IMR-90 (cell line): ENCODE measurements at regions not wholly inside any gene's neighbourhood (a gene's known extent, or its start where the extent isn't known, plus 50 kb on each side); places are given as distances from the start of the nearest gene placed in this dataset.

Experiments
- ATAC-seq: fragments of 200-7000 bp; cut with Tn5 transposase; 2 replicates; pipeline ENCODE4 v1.9.1; 2020; ENCODE audit warnings: low read depth, mild to moderate bottlenecking, moderate library complexity
- BruUV-seq: library from RNA; stranded (reverse); fragments of 400-500 nt; replicated peaks from 2 replicates; lab custom pipeline; 2021; lab: Mats Ljungman, UMichigan
- CTCF ChIA-PET: fragments of 300-600 bp; formaldehyde crosslinking; extraction: SDS; loops from one replicate; lab custom pipeline; 2021; ENCODE audit warnings: antibody characterized with exemption; lab: Yijun Ruan, JAX
- POLR2A ChIA-PET: fragments of 300-600 bp; sonication (Branson Sonifier 250); formaldehyde crosslinking; loops from one replicate; lab custom pipeline; 2022; ENCODE audit warnings: antibody characterized with exemption; ENCODE audit not compliant: unreplicated experiment; lab: Charles Lee
- DNase-seq: peaks from one replicate; pipeline ENCODE4 v3.0.0; 2013
- H2AFZ ChIP-seq: replicated peaks from 2 replicates; pipeline ENCODE3; 2013; ENCODE audit warnings: low read length, mild to moderate bottlenecking; ENCODE audit not compliant: poor library complexity
- H2AK5ac ChIP-seq: 2 replicates; pipeline ENCODE4 v1.6.1; 2013; ENCODE audit warnings: low read depth, low read length, inconsistent platforms
- H2AK9ac ChIP-seq: replicated peaks from 2 replicates; pipeline ENCODE3; 2013; ENCODE audit warnings: mild to moderate bottlenecking, low read depth, low read length, moderate library complexity; ENCODE audit not compliant: poor library complexity
- H2BK120ac ChIP-seq: 2 replicates; pipeline ENCODE4 v1.6.1; 2013; ENCODE audit warnings: low read depth, low read length, inconsistent platforms
- H2BK15ac ChIP-seq: 3 replicates; pipeline ENCODE4 v1.6.1; 2013; ENCODE audit warnings: low read depth, low read length, inconsistent platforms
- H2BK20ac ChIP-seq: 2 replicates; pipeline ENCODE4 v1.6.1; 2013; ENCODE audit warnings: low read depth, mild to moderate bottlenecking, inconsistent platforms, low read length, moderate library complexity
- H2BK5ac ChIP-seq: 2 replicates; pipeline ENCODE4 v1.6.1; 2013; ENCODE audit warnings: mild to moderate bottlenecking, low read depth, low read length, inconsistent platforms; ENCODE audit not compliant: poor library complexity, severe bottlenecking
- H3K14ac ChIP-seq: replicated peaks from 2 replicates; pipeline ENCODE4 v1.6.1; 2013; ENCODE audit warnings: low read depth, low read length, inconsistent platforms
- H3K18ac ChIP-seq: 2 replicates; pipeline ENCODE4 v1.6.1; 2013; ENCODE audit warnings: low read depth, low read length, control low read depth
- H3K23ac ChIP-seq: 2 replicates; pipeline ENCODE4 v1.6.1; 2013; ENCODE audit warnings: low read depth, low read length, inconsistent platforms
- H3K27ac ChIP-seq: 2 replicates; pipeline ENCODE4 v1.5.1; 2013; ENCODE audit warnings: mild to moderate bottlenecking, control low read depth, low read length; ENCODE audit not compliant: insufficient read depth
- H3K27me3 ChIP-seq: 2 replicates; pipeline ENCODE4 v1.6.1; 2013; ENCODE audit warnings: low read length; ENCODE audit not compliant: control insufficient read depth, insufficient read depth
- H3K36me3 ChIP-seq: 2 replicates; pipeline ENCODE4 v1.6.1; 2013; ENCODE audit warnings: low read length, mixed read lengths; ENCODE audit not compliant: control insufficient read depth, insufficient read depth
- H3K4ac ChIP-seq: 2 replicates; pipeline ENCODE4 v1.6.1; 2013; ENCODE audit warnings: low read depth, low read length, inconsistent platforms
- H3K4me1 ChIP-seq: 2 replicates; pipeline ENCODE4 v1.6.1; 2013; ENCODE audit warnings: low read length, mixed read lengths; ENCODE audit not compliant: control insufficient read depth, insufficient read depth
- H3K4me2 ChIP-seq: 2 replicates; pipeline ENCODE4 v1.6.1; 2013; ENCODE audit warnings: low read depth, mild to moderate bottlenecking, control low read depth, low read length, moderate library complexity
- H3K4me3 ChIP-seq: 2 replicates; pipeline ENCODE4 v1.5.1; 2013; ENCODE audit warnings: low read depth, mild to moderate bottlenecking, control low read depth, low read length, moderate library complexity; ENCODE audit not compliant: insufficient read depth
- H3K56ac ChIP-seq: 2 replicates; pipeline ENCODE4 v1.6.1; 2013; ENCODE audit warnings: low read length, inconsistent platforms; ENCODE audit not compliant: insufficient read depth; ENCODE audit errors: extremely low read depth
- H3K79me1 ChIP-seq, 2 experiments: 2 replicates each; pipeline ENCODE4 v1.6.1; 2013; ENCODE audit warnings: low read length in 2 of 2, inconsistent platforms in 1 of 2, low read depth in 1 of 2
- H3K9ac ChIP-seq: 2 replicates; pipeline ENCODE4 v1.6.1; 2013; ENCODE audit warnings: low read depth, low read length, control low read depth
- H3K9me1 ChIP-seq: 2 replicates; pipeline ENCODE4 v1.6.1; 2013; ENCODE audit warnings: low read length, inconsistent platforms; ENCODE audit not compliant: insufficient read depth
- H3K9me3 ChIP-seq: 2 replicates; pipeline ENCODE4 v1.6.1; 2013; ENCODE audit warnings: low read length; ENCODE audit not compliant: control insufficient read depth, insufficient read depth
- H4K20me1 ChIP-seq: 2 replicates; pipeline ENCODE4 v1.6.1; 2013; ENCODE audit warnings: low read length, inconsistent platforms; ENCODE audit not compliant: insufficient read depth
- H4K5ac ChIP-seq: 2 replicates; pipeline ENCODE4 v1.6.1; 2013; ENCODE audit warnings: mild to moderate bottlenecking, low read depth, low read length, control low read depth
- H4K8ac ChIP-seq, 2 experiments: 2 replicates each; pipeline ENCODE4 v1.6.1; 2013; ENCODE audit warnings: low read depth in 2 of 2, low read length in 2 of 2, control low read depth in 1 of 2, inconsistent platforms in 1 of 2
- H4K91ac ChIP-seq: 2 replicates; pipeline ENCODE4 v1.6.1; 2013; ENCODE audit warnings: low read depth, low read length, inconsistent platforms; ENCODE audit not compliant: insufficient read depth
- BHLHE40 ChIP-seq: fragments of 150-350 bp; IDR thresholded peaks from 2 replicates; pipeline ENCODE4 v1.6.1; 2016; ENCODE audit warnings: mild to moderate bottlenecking, low read depth, low read length
- CEBPB ChIP-seq: IDR thresholded peaks from 2 replicates; pipeline ENCODE4 v1.6.1; 2012; ENCODE audit warnings: low read depth, low read length, improper control_type of control experiment
- CHD1 ChIP-seq: IDR thresholded peaks from 2 replicates; pipeline ENCODE4 v1.6.1; 2012; ENCODE audit warnings: low read depth, low read length, improper control_type of control experiment
- CTCF ChIP-seq: conservative IDR thresholded peaks from 2 replicates; pipeline ENCODE4 v1.5.1; 2012; ENCODE audit warnings: mild to moderate bottlenecking, low read depth, low read length, improper control_type of control experiment
- ELK1 ChIP-seq: fragments of 150-350 bp; IDR thresholded peaks from 2 replicates; pipeline ENCODE4 v1.6.1; 2016; ENCODE audit warnings: low read depth, mild to moderate bottlenecking, low read length, moderate library complexity, borderline replicate concordance
- FOS ChIP-seq: fragments of 150-350 bp; IDR thresholded peaks from 2 replicates; pipeline ENCODE4 v1.6.1; 2016; ENCODE audit warnings: low read depth, low read length
- MAFK ChIP-seq: IDR thresholded peaks from 2 replicates; pipeline ENCODE4 v1.6.1; 2012; ENCODE audit warnings: low read depth, low read length, improper control_type of control experiment
- MAZ ChIP-seq: IDR thresholded peaks from 2 replicates; pipeline ENCODE4 v1.6.1; 2012; ENCODE audit warnings: low read depth, mild to moderate bottlenecking, low read length, improper control_type of control experiment, moderate library complexity, borderline replicate concordance
- MXI1 ChIP-seq: IDR thresholded peaks from 2 replicates; pipeline ENCODE4 v1.6.1; 2012; ENCODE audit warnings: low read depth, mild to moderate bottlenecking, low read length, moderate library complexity, borderline replicate concordance
- NFE2L2 ChIP-seq: fragments of 150-350 bp; IDR thresholded peaks from 2 replicates; pipeline ENCODE4 v1.6.1; 2016; ENCODE audit warnings: low read depth, mild to moderate bottlenecking, low read length
- POLR2A ChIP-seq: IDR thresholded peaks from 2 replicates; pipeline ENCODE4 v1.6.1; 2012; ENCODE audit warnings: mild to moderate bottlenecking, low read depth, low read length
- RAD21 ChIP-seq: IDR thresholded peaks from 2 replicates; pipeline ENCODE4 v1.6.1; 2012; ENCODE audit warnings: low read length, improper control_type of control experiment
- RCOR1 ChIP-seq: IDR thresholded peaks from 2 replicates; pipeline ENCODE4 v1.6.1; 2012; ENCODE audit warnings: mild to moderate bottlenecking, low read length, improper control_type of control experiment; ENCODE audit not compliant: insufficient replicate concordance
- RFX5 ChIP-seq: IDR thresholded peaks from 2 replicates; pipeline ENCODE4 v1.8.0; 2012; ENCODE audit warnings: low read depth, mild to moderate bottlenecking, low read length, moderate library complexity
- SMC3 ChIP-seq: fragments of 150-350 bp; IDR thresholded peaks from 2 replicates; pipeline ENCODE4 v1.6.1; 2016; ENCODE audit warnings: low read depth, mild to moderate bottlenecking, antibody characterized with exemption, low read length, moderate library complexity
- USF2 ChIP-seq: fragments of 150-350 bp; IDR thresholded peaks from 2 replicates; pipeline ENCODE4 v1.6.1; 2017; ENCODE audit warnings: mild to moderate bottlenecking, antibody characterized with exemption, low read length, low read depth
- WGBS, 2 experiments: methylation state at CpG; one replicate each; pipeline versions ENCODE4 v1.1.5 to v1.1.7; 2013; ENCODE audit warnings: missing lambda C conversion rate in 2 of 2; ENCODE audit not compliant: insufficient read length in 1 of 2; ENCODE audit errors: extremely low coverage in 2 of 2; 5-methylcytosine and 5-hydroxymethylcytosine counted together
- dilution Hi-C: fragments of 300-500 bp; cut with HindIII; formaldehyde crosslinking; loops from one replicate; pipeline ENCODE4 v1.14.3; 2018; ENCODE audit warnings: low sequenced_read_pairs; ENCODE audit not compliant: unreplicated experiment
- in situ Hi-C: fragments of 300-500 bp; cut with MboI; formaldehyde crosslinking; loops from 3 replicates; pipeline ENCODE4 v1.14.3; 2019; ENCODE audit warnings: low sequenced_read_pairs, inconsistent platforms, mixed read lengths
- intact Hi-C: fragments of 100-400 bp; cut with micrococcal nuclease; formaldehyde crosslinking; loops from 2 replicates; pipeline ENCODE4 v1.10.0; 2022

GRCh38 chr5:74139589-74139988 is 500.9 kb downstream of the ENC1 start:
- no peak overlapping the region for H3K4ac ChIP-seq
- no peak overlapping the region for H3K4me3 ChIP-seq
- whole genome bisulfite sequencing, 2 experiments: no CpG with 5 or more reads among the region's 6 CpGs
- H4K8ac ChIP-seq: no peak overlapping the region
- no peak overlapping the region for H2BK120ac ChIP-seq
- H3K14ac ChIP-seq: no peak overlapping the region
- intact Hi-C loops (no loop called here), dilution Hi-C loops (no loop called here), in situ Hi-C loops (no loop called here)
- TF ChIP-seq POLR2A: no peak
- TF ChIP-seq RFX5: no peak
- TF ChIP-seq BHLHE40: no peak
- no peak for TF ChIP-seq USF2
- no peak for TF ChIP-seq MAZ
- no peak for TF ChIP-seq CTCF
- no peak for TF ChIP-seq CEBPB
- no peak for TF ChIP-seq RCOR1
- no peak for TF ChIP-seq ELK1
- no peak for TF ChIP-seq MXI1
- TF ChIP-seq RAD21: no peak
- TF ChIP-seq MAFK: no peak
- TF ChIP-seq FOS: no peak
- TF ChIP-seq SMC3: no peak
- TF ChIP-seq NFE2L2: no peak
- TF ChIP-seq CHD1: no peak
- no peak for ATAC-seq
- H2BK20ac ChIP-seq: no peak overlapping the region
- no peaks in the 10 kb centered on the region; the same call in 1 of the 2 replicates for H3K4me1 ChIP-seq
- no peak overlapping the region for H3K27ac ChIP-seq
- no peaks in the 10 kb centered on the region for H3K9me3 ChIP-seq
- no peak overlapping the region for H2AFZ ChIP-seq
- no peaks in the 10 kb centered on the region for H3K9me1 ChIP-seq
- no peak overlapping the region for H4K91ac ChIP-seq
- no peak overlapping the region for H2AK5ac ChIP-seq
- no peak overlapping the region for H3K18ac ChIP-seq
- ChIA-PET CTCF (no interaction called here), POLR2A (no interaction called here)
- BruUV-seq: no TSS peak
- no peaks in the 10 kb centered on the region for H4K20me1 ChIP-seq
- H3K23ac ChIP-seq: no peak overlapping the region
- H3K4me2 ChIP-seq: no peak overlapping the region
- H3K9ac ChIP-seq: no peak overlapping the region
- no peaks in the 10 kb centered on the region for H3K79me1 ChIP-seq
- H4K5ac ChIP-seq: no peak overlapping the region
- peaks cover 4% of the 10 kb centered on the region for H3K27me3 ChIP-seq
- no peak overlapping the region for H2AK9ac ChIP-seq
- H2BK15ac ChIP-seq: no peak overlapping the region
- no peak overlapping the region for H3K56ac ChIP-seq
- H3K36me3 ChIP-seq: no peaks in the 10 kb centered on the region
- DNase-seq: no peak
- no peak overlapping the region for H2BK5ac ChIP-seq
